GM12878 (cell line): ENCODE measurements at regions not wholly inside any gene's neighbourhood (a gene's known extent, or its start where the extent isn't known, plus 50 kb on each side); places are given as distances from the start of the nearest gene placed in this dataset.

Source experiments
- ATAC-seq: fragments of 200-7000 bp; cut with Tn5 transposase; 3 replicates; pipeline ENCODE4 v1.9.1; 2020; ENCODE audit warnings: mild to moderate bottlenecking, moderate library complexity
- BruUV-seq: library from RNA; stranded (reverse); fragments of 400-500 nt; replicated peaks from 2 replicates; lab custom pipeline; 2021; lab: Mats Ljungman, UMichigan
- CTCF ChIA-PET: fragments of 300-600 bp; sonication (Branson Sonifier 250); formaldehyde crosslinking; extraction: SDS; loops from one replicate; lab custom pipeline; 2021; ENCODE audit warnings: inconsistent platforms; lab: Yijun Ruan, JAX
- POLR2A ChIA-PET: fragments of 350-600 bp; formaldehyde crosslinking; extraction: SDS; loops from one replicate; lab custom pipeline; 2021; ENCODE audit warnings: inconsistent platforms; lab: Charles Lee
- RAD21 ChIA-PET: fragments of 300-600 bp; sonication (Branson Sonifier 250); formaldehyde crosslinking; loops from one replicate; lab custom pipeline; 2023; ENCODE audit warnings: antibody characterized with exemption; ENCODE audit not compliant: unreplicated experiment; lab: Charles Lee
- SMC1A ChIA-PET: fragments of 300-600 bp; sonication (Branson Sonifier 250); formaldehyde crosslinking; loops from one replicate; lab custom pipeline; 2023; ENCODE audit not compliant: unreplicated experiment, uncharacterized antibody; lab: Charles Lee
- DNase-seq: peaks from one replicate; pipeline ENCODE4 v3.0.0-alpha.2; 2011; ENCODE audit warnings: low read depth, low spot score
- FAIRE-seq: peaks from 3 replicates; lab custom pipeline; 2011; peaks lifted over from hg19 to GRCh38; lab: Jason Lieb, UNC
- H2AFZ ChIP-seq: 2 replicates; pipeline ENCODE4 v1.6.0; 2011; ENCODE audit warnings: low read depth, low read length, control low read depth; ENCODE audit not compliant: control insufficient read depth
- H3K27ac ChIP-seq: 2 replicates; pipeline ENCODE4 v1.5.1; 2011; ENCODE audit warnings: control low read depth; ENCODE audit not compliant: control insufficient read depth, insufficient read depth
- H3K27me3 ChIP-seq, 2 experiments: replicated peaks in 1 of 2; 2 replicates each; pipeline versions ENCODE4 v1.6.0 to v1.6.1; 2011; ENCODE audit warnings: low read length in 1 of 2; ENCODE audit not compliant: control insufficient read depth in 2 of 2, insufficient read depth in 2 of 2
- H3K36me3 ChIP-seq, 2 experiments: 2 replicates each; pipeline ENCODE4 v1.5.1; 2011; ENCODE audit warnings: low read length in 1 of 2; ENCODE audit not compliant: control insufficient read depth in 2 of 2, insufficient read depth in 2 of 2
- H3K4me1 ChIP-seq: 2 replicates; pipeline ENCODE4 v1.6.1; 2011; ENCODE audit warnings: mild to moderate bottlenecking, low read length, moderate library complexity, mixed read lengths; ENCODE audit not compliant: control insufficient read depth, insufficient read depth
- H3K4me2 ChIP-seq: 2 replicates; pipeline ENCODE4 v1.6.0; 2011; ENCODE audit warnings: control low read depth; ENCODE audit not compliant: control insufficient read depth, insufficient read depth
- H3K4me3 ChIP-seq: fragments of 200-600 bp; sonication (generic); 2 replicates; pipeline ENCODE4 v1.5.1; 2016
- H3K79me2 ChIP-seq: 2 replicates; pipeline ENCODE4 v1.6.0; 2011; ENCODE audit warnings: low read length; ENCODE audit not compliant: control insufficient read depth, insufficient read depth
- H3K9ac ChIP-seq: 2 replicates; pipeline ENCODE4 v1.8.0; 2011; ENCODE audit warnings: low read length, control low read depth, mixed read lengths; ENCODE audit not compliant: control insufficient read depth, insufficient read depth
- H3K9me3 ChIP-seq: replicated peaks from 3 replicates; pipeline ENCODE4 v1.5.1; 2011; ENCODE audit warnings: mild to moderate bottlenecking, low read length; ENCODE audit not compliant: control insufficient read depth, insufficient read depth
- H4K20me1 ChIP-seq: 2 replicates; pipeline ENCODE4 v1.6.0; 2011; ENCODE audit not compliant: control insufficient read depth, insufficient read depth
- BCL11A ChIP-seq: IDR thresholded peaks from 2 replicates; pipeline ENCODE4 v1.6.1; 2011; ENCODE audit warnings: low read depth, low read length
- DPF2 ChIP-seq: fragments of 450-650 bp; IDR thresholded peaks from 2 replicates; pipeline ENCODE4 v1.6.1; 2017; ENCODE audit warnings: mild to moderate bottlenecking
- EED ChIP-seq: sonication (generic); IDR thresholded peaks from 2 replicates; pipeline ENCODE4 v1.6.1; 2016; ENCODE audit warnings: antibody characterized with exemption, low read depth
- FOXK2 ChIP-seq: fragments of 450-650 bp; IDR thresholded peaks from 2 replicates; pipeline ENCODE4 v1.6.1; 2017; ENCODE audit warnings: mild to moderate bottlenecking, moderate library complexity
- KAT2A ChIP-seq: conservative IDR thresholded peaks from 2 replicates; pipeline ENCODE4 v1.6.1; 2011; ENCODE audit warnings: low read depth, low read length; ENCODE audit not compliant: control insufficient read depth
- MYB ChIP-seq: fragments of 150-350 bp; IDR thresholded peaks from 2 replicates; pipeline ENCODE4 v1.6.1; 2014; ENCODE audit warnings: mild to moderate bottlenecking, low read depth, low read length, borderline replicate concordance
- NBN ChIP-seq: fragments of 450-650 bp; IDR thresholded peaks from 2 replicates; pipeline ENCODE4 v1.6.1; 2016
- POU2F2 ChIP-seq: IDR thresholded peaks from 3 replicates; pipeline ENCODE4 v1.6.1; 2011; ENCODE audit warnings: low read depth, mild to moderate bottlenecking, low read length, borderline replicate concordance
- RCOR1 ChIP-seq: conservative IDR thresholded peaks from 2 replicates; pipeline ENCODE4 v1.6.1; 2012; ENCODE audit warnings: low read depth, low read length, improper control_type of control experiment
- SMC3 ChIP-seq: IDR thresholded peaks from 2 replicates; pipeline ENCODE4 v1.6.1; 2011; ENCODE audit warnings: low read length, improper control_type of control experiment, borderline replicate concordance
- SPI1 ChIP-seq: IDR thresholded peaks from 2 replicates; pipeline ENCODE4 v1.6.1; 2011; ENCODE audit warnings: low read depth, mild to moderate bottlenecking, low read length, moderate library complexity, borderline replicate concordance; ENCODE audit not compliant: insufficient read depth
- ZBTB4 ChIP-seq: fragments of 450-650 bp; formaldehyde crosslinking; IDR thresholded peaks from 2 replicates; pipeline ENCODE4 v1.4.0; 2022; ENCODE audit warnings: mild to moderate bottlenecking, moderate library complexity
- ZBTB40 ChIP-seq: fragments of 450-650 bp; IDR thresholded peaks from 2 replicates; pipeline ENCODE4 v1.6.1; 2016; ENCODE audit warnings: mild to moderate bottlenecking, moderate library complexity, borderline replicate concordance
- WGBS: methylation state at CpG from one replicate; pipeline ENCODE4 v1.1.6; 2016; ENCODE audit warnings: low lambda C conversion rate; ENCODE audit not compliant: insufficient replicate concordance, insufficient coverage; ENCODE audit errors: missing lambda C conversion rate; 5-methylcytosine and 5-hydroxymethylcytosine counted together
- in situ Hi-C: fragments of 300-500 bp; cut with MboI; formaldehyde crosslinking; loops from 9 replicates; pipeline ENCODE4 v1.14.3; 2018; ENCODE audit warnings: mixed read lengths
- intact Hi-C: fragments of 100-400 bp; cut with micrococcal nuclease; formaldehyde crosslinking; loops from one replicate; pipeline ENCODE4 v1.14.2; 2022; ENCODE audit not compliant: unreplicated experiment
- TF ChIP-seq, protein P1 (sequence below): IDR thresholded peaks from 2 replicates; pipeline ENCODE4 v1.6.1; 2012; ENCODE audit warnings: low read depth, low read length, improper control_type of control experiment
- TF ChIP-seq, protein P2 (sequence below): fragments of 150-350 bp; IDR thresholded peaks from 2 replicates; pipeline ENCODE4 v1.6.1; 2014; ENCODE audit warnings: mild to moderate bottlenecking, low read depth, low read length

DNA sequence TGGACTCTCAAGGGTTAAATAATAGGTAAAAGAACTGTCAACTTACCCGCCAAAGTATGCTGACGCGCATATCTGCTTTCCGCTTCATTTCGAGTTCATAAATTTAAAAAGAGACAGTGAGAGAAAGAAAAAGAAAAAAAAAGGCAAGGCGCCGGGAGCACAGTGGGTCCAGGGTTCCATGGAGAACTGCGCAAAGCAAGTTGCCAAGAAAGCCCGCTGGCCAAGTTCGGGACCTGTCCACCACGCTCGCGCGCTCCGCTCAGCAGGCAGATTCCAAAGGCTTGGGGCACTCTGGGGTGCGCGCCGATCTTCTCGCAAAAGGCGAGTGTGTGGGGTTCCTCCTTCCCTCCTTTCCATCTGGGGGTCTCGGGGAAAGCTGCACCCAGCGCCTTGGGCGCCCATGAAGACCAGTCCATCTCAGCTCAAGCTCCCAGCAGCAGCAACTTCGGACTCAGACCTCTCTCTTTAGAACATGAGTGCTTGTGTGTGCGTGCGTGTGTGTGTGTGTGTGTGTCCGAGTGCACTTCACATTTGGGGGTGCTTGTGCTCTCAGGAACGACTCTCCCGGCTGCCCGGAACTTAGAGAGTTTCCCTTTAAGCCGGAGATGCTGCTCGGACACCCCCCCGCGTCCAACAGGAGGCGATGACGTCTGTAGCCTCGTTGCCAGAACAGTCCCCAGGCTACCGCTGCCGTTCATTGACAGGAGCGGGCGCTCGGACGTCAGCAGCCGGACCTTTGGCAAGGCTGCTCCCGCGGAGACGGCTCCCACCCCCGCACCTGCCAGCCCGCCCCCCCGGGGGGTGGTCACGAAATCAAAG is 180.0 kb downstream of the TBXT start:
- ATAC-seq (no peak), FAIRE-seq (no peak), DNase-seq (no peak)
- Histone ChIP-seq H3K4me3 (no peak overlapping the region), H3K9ac (no peak overlapping the region), H3K79me2 (no peaks in the 10 kb centered on the region), H3K4me1 (no peaks in the 10 kb centered on the region), H2AFZ (no peak overlapping the region), H3K9me3 (no peaks in the 10 kb centered on the region), H4K20me1 (no peaks in the 10 kb centered on the region), H3K27me3 (peaks cover 8 to 9% of the 10 kb centered on the region in 2 experiments; a peak in 3 of 4 replicates), H3K4me2 (no peak overlapping the region), H3K27ac (no peak overlapping the region), H3K36me3 (no peaks in the 10 kb centered on the region)
- RAD21 ChIA-PET: no interaction called here
- SMC1A ChIA-PET: no interaction called here
- intact Hi-C loops: no loop called here
- CTCF ChIA-PET: no interaction called here
- no TSS peak for BruUV-seq
- 24% methylated on average over 42 of the region's 51 CpGs for WGBS
- in situ Hi-C loops: no loop called here
- POLR2A ChIA-PET: no interaction called here
- TF ChIP-seq, protein P1, sequence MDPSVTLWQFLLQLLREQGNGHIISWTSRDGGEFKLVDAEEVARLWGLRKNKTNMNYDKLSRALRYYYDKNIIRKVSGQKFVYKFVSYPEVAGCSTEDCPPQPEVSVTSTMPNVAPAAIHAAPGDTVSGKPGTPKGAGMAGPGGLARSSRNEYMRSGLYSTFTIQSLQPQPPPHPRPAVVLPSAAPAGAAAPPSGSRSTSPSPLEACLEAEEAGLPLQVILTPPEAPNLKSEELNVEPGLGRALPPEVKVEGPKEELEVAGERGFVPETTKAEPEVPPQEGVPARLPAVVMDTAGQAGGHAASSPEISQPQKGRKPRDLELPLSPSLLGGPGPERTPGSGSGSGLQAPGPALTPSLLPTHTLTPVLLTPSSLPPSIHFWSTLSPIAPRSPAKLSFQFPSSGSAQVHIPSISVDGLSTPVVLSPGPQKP: no peak
- TF ChIP-seq MYB (no peak), FOXK2 (no peak), POU2F2 (no peak), SPI1 (no peak), SMC3 (no peak), ZBTB40 (no peak), NBN (no peak), KAT2A (no peak), DPF2 (no peak), ZBTB4 (CRISPR knock-in tag) (no peak), RCOR1 (no peak), EED (no peak), BCL11A (no peak)
- TF ChIP-seq, protein P2, sequence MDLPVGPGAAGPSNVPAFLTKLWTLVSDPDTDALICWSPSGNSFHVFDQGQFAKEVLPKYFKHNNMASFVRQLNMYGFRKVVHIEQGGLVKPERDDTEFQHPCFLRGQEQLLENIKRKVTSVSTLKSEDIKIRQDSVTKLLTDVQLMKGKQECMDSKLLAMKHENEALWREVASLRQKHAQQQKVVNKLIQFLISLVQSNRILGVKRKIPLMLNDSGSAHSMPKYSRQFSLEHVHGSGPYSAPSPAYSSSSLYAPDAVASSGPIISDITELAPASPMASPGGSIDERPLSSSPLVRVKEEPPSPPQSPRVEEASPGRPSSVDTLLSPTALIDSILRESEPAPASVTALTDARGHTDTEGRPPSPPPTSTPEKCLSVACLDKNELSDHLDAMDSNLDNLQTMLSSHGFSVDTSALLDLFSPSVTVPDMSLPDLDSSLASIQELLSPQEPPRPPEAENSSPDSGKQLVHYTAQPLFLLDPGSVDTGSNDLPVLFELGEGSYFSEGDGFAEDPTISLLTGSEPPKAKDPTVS: no peak
